Right cardiac atrium (tissue), 5 donors: ENCODE measurements at regions not wholly inside any gene's neighbourhood (a gene's known extent, or its start where the extent isn't known, plus 50 kb on each side); places are given as distances from the start of the nearest gene placed in this dataset.

Experiments
- ATAC-seq, 2 donors: fragments of 200-7000 bp; cut with Tn5 transposase; one replicate each; pipeline versions ENCODE4 v1.8.0 to v1.9.1; 2020; ENCODE audit warnings: moderate library complexity in 2 of 2, mild to moderate bottlenecking in 1 of 2
- DNase-seq, 3 donors: peaks; one replicate each; pipeline ENCODE4 v3.0.0-alpha.2; 2020
- H3K27ac ChIP-seq: one replicate; pipeline ENCODE4 v1.5.1; 2013; ENCODE audit warnings: mild to moderate bottlenecking, low read length, control low read depth, moderate library complexity
- H3K27me3 ChIP-seq: one replicate; pipeline ENCODE4 v1.6.1; 2013; ENCODE audit not compliant: control insufficient read depth, insufficient read depth
- H3K4me1 ChIP-seq: one replicate; pipeline ENCODE4 v1.6.1; 2013; ENCODE audit warnings: low read length; ENCODE audit not compliant: control insufficient read depth, insufficient read depth
- H3K4me3 ChIP-seq: one replicate; pipeline ENCODE4 v1.5.1; 2013; ENCODE audit warnings: low read length, control low read depth
- H3K9me3 ChIP-seq: one replicate; pipeline ENCODE4 v1.6.1; 2013; ENCODE audit warnings: low read length; ENCODE audit not compliant: control insufficient read depth
- WGBS: extraction: QIAGEN DNeasy Blood & Tissue Kit; methylation state at CpG from one replicate; pipeline ENCODE4 v1.1.7; 2013; 5-methylcytosine and 5-hydroxymethylcytosine counted together
- intact Hi-C, 4 donors: fragments of 100-400 bp; cut with DNase I; formaldehyde crosslinking; loops; one replicate each; pipeline versions ENCODE4 v1.11.0 to v1.14.0; 2022 to 2023
- donor health status: healthy with polysubstance abuse.
- donor health status: DM: no; HTN: yes; CAD: no.
- donor health status: DM: no; HTN: no; CAD: no.
- donor health status: DM: no; HTN: yes; CAD: no; lungs with severe emphysema.
- donor health status: DM: yes; HTN: yes; CAD: no.

DNA sequence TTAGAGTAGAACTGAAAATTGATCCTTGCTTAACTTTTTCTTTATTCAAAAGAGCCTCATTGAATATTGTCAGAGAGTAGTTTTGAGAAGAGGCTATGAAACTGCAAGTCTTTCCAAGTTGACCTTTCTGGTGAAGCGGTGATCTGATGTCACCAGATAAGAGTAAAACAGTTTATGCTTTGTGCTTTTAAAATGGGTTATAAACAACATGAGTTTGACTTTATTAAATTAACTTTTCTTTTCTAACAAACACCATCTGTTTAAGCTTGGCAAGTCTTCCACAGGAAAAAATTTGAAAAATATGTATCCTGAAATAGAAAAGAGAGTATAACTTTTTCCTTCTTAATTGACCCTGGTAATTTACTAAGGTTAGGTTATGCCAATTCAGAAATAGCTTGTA, 408.7 kb upstream of the NOVA1 start:
- Histone ChIP-seq H3K4me3 (no peak overlapping the region), H3K27me3 (no peaks in the 10 kb centered on the region), H3K27ac (no peak overlapping the region), H3K9me3 (no peaks in the 10 kb centered on the region), H3K4me1 (no peaks in the 10 kb centered on the region)
- ATAC-seq (no peak), DNase-seq (no peak)
- intact Hi-C loops = no loop called here
- WGBS = 59% methylated on average over 1 of the region's 1 CpG

DNA sequence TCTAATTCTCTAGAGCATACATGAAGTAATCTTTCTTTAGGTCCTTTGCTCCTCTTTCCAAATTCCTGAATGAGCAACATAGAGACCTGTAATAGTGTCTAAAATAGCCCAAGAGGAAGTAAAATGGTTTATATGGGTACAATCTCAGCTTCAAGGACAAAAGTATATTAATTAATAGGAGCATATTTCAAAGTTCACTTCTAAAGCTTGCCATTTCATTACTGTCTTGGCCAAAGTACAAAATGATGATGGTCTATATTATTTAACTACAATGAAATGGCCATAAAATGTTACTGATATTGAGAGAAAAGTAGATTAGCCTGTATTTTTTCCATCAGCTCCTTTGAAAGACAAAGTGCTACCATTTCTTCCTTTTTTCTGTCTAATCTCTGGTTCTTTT, 410.4 kb upstream of the NOVA1 start:
- DNase-seq (no peak), ATAC-seq (no peak)
- Histone ChIP-seq H3K9me3 (no peaks in the 10 kb centered on the region), H3K27ac (no peak overlapping the region), H3K4me1 (no peaks in the 10 kb centered on the region), H3K27me3 (no peaks in the 10 kb centered on the region), H3K4me3 (no peak overlapping the region)
- intact Hi-C loops = no loop called here

- H3K9me3 ChIP-seq = no peaks in the 10 kb centered on the region
- H3K4me3 ChIP-seq = no peak overlapping the region
- intact Hi-C loops = no loop called here
- H3K27ac ChIP-seq = no peak overlapping the region
- no peak for DNase-seq
- ATAC-seq = no peak
- WGBS = 78% methylated on average over 3 of the region's 3 CpGs
- no peaks in the 10 kb centered on the region for H3K27me3 ChIP-seq
- H3K4me1 ChIP-seq = no peaks in the 10 kb centered on the region
These were observed 414.8 kb upstream of the NOVA1 start for GRCh38 chr14:27012641-27013040.

DNA sequence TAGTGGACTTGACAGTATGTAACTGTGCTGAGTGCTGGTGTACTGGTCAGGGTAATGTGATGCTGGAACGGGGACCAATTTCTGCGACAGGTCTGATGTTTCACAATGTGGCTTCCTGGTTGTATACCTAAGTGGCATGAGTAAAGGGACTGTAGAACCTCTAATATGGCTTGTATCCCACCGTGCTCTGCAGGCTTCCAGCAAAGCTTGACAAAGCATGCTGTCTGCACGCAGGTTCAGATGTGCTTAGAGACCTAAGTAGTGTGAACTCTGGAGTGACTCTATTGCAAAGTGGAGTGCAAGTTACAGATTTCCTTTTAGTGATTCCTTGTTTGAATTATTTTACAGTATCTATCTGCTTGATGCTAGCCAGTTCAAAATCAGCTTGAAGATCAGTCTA, 415.8 kb upstream of the NOVA1 start:
- no peak for DNase-seq
- H3K27ac ChIP-seq = no peak overlapping the region
- ATAC-seq = no peak
- intact Hi-C loops = no loop called here
- no peak overlapping the region for H3K4me3 ChIP-seq
- H3K9me3 ChIP-seq = no peaks in the 10 kb centered on the region
- 82% methylated on average over 4 of the region's 4 CpGs for WGBS
- no peaks in the 10 kb centered on the region for H3K4me1 ChIP-seq
- no peaks in the 10 kb centered on the region for H3K27me3 ChIP-seq

GRCh38 chr14:27015065-27015464, 417.2 kb upstream of the NOVA1 start:
- no peak for ATAC-seq
- intact Hi-C loops = no loop called here
- 62% methylated on average over 1 of the region's 1 CpG for WGBS
- DNase-seq = no peak
- Histone ChIP-seq H3K27me3 (no peaks in the 10 kb centered on the region), H3K9me3 (no peaks in the 10 kb centered on the region), H3K4me3 (no peak overlapping the region), H3K4me1 (no peaks in the 10 kb centered on the region), H3K27ac (no peak overlapping the region)

DNA sequence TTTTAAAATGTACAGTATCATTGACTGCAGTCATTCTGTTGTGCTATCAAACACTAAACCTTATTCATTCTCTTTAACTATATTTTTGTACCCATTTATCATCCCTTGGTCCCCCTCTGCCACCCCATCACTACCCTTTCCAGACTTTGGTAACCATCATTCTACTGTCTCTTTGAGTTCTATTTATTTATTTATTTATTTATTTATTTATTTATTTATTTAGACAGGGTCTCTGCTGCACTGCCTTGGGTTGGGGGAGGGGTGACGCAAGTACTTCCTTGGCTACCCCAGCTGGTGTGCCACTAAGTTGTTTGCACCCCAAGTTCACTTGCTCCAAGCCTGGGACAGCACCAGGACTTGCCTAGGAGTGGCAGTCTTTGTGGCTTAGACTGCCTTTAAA, 427.8 kb upstream of the NOVA1 start:
- H3K27ac ChIP-seq = no peak overlapping the region
- no peak overlapping the region for H3K4me3 ChIP-seq
- no peaks in the 10 kb centered on the region for H3K27me3 ChIP-seq
- peak in 1 of 3 donors; percentile 7 for DNase-seq
- no peaks in the 10 kb centered on the region for H3K4me1 ChIP-seq
- H3K9me3 ChIP-seq = no peaks in the 10 kb centered on the region
- 95% methylated on average over 1 of the region's 1 CpG for WGBS
- no peak for ATAC-seq
- intact Hi-C loops = no loop called here

GRCh38 chr14:27026097-27026496, 428.3 kb upstream of the NOVA1 start:
- intact Hi-C loops = no loop called here
- ATAC-seq (no peak), DNase-seq (no peak)
- Histone ChIP-seq H3K27me3 (no peaks in the 10 kb centered on the region), H3K4me3 (no peak overlapping the region), H3K9me3 (no peaks in the 10 kb centered on the region), H3K27ac (no peak overlapping the region), H3K4me1 (no peaks in the 10 kb centered on the region)
- 63% methylated on average over 3 of the region's 3 CpGs for WGBS

GRCh38 chr14:27040552-27040951, 442.7 kb upstream of the NOVA1 start:
- H3K4me3 ChIP-seq = no peak overlapping the region
- ATAC-seq (no peak), DNase-seq (no peak)
- H3K27me3 ChIP-seq = no peaks in the 10 kb centered on the region
- H3K9me3 ChIP-seq = no peaks in the 10 kb centered on the region
- no peak overlapping the region for H3K27ac ChIP-seq
- no peaks in the 10 kb centered on the region for H3K4me1 ChIP-seq
- WGBS = 43% methylated on average over 2 of the region's 2 CpGs
- intact Hi-C loops = no loop called here

DNA sequence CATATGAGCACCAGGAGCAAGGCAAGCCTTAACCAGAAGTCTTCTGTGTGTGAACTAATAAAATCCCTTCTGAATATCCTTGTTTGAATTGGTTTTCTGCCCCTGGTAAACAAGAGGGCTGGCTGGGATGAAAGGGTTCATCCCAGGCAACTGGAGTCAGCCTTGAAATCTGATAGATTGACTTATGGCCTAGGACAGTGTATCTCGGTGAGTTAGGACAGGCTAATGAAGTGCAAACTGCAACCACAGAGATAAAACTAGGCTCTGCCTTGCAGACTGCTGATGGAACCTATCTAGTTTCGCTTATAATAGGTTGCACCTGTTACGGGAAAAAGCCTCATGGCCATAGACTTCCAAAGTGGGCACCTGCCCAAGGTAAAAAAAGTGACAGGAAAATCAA, 451.9 kb upstream of the NOVA1 start:
- H3K4me1 ChIP-seq = no peaks in the 10 kb centered on the region
- no peaks in the 10 kb centered on the region for H3K27me3 ChIP-seq
- no peak for ATAC-seq
- H3K27ac ChIP-seq = no peak overlapping the region
- intact Hi-C loops = no loop called here
- no peak overlapping the region for H3K4me3 ChIP-seq
- no peaks in the 10 kb centered on the region for H3K9me3 ChIP-seq
- no peak for DNase-seq
- WGBS = 64% methylated on average over 3 of the region's 3 CpGs

GRCh38 chr14:27050208-27050607, 452.4 kb upstream of the NOVA1 start:
- ATAC-seq (no peak), DNase-seq (no peak)
- Histone ChIP-seq H3K27ac (no peak overlapping the region), H3K4me3 (no peak overlapping the region), H3K9me3 (no peaks in the 10 kb centered on the region), H3K4me1 (no peaks in the 10 kb centered on the region), H3K27me3 (no peaks in the 10 kb centered on the region)
- intact Hi-C loops = no loop called here

DNA sequence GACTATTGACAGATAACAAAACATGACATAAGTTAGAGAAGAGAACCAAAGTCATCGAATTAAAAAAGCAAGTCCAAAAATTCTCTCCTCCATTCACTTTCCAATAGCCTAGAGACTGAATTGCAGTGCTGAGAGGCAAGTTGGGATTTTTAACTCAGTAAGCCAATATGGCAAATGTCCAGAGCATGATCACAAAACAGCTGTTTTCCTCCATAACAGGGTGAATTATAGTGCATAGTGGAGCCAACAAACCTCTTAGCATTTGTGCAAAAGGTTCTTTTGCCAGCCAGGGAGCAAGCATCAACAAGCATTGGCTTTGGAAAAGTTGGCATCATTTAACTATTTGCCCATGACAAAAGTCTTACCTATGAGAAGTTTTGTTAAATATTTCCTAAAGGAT, 458.8 kb upstream of the NOVA1 start:
- Histone ChIP-seq H3K4me3 (no peak overlapping the region), H3K27me3 (no peaks in the 10 kb centered on the region), H3K9me3 (no peaks in the 10 kb centered on the region), H3K27ac (no peak overlapping the region), H3K4me1 (no peaks in the 10 kb centered on the region)
- WGBS = 54% methylated on average over 1 of the region's 1 CpG
- DNase-seq (no peak), ATAC-seq (no peak)
- intact Hi-C loops = no loop called here

DNA sequence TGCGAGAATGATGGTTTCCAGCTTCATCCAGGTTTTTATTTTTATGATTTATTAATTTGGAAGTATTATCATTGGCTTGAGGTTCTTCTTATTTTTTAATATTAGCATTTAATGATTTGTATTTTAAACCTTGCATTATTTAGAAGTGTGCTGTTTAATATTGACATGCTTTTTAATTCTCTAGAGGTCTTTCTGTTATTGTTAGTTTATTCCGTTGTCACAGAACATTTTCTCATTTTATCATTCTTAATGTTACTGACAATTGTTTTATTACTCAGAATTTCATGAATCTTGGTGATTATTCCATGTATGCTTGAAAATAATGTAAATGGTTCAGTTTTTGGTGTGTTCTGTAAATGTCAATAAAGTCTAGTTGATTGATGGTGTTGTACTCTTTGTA, 463.5 kb upstream of the NOVA1 start:
- ATAC-seq = no peak
- no peaks in the 10 kb centered on the region for H3K27me3 ChIP-seq
- H3K4me3 ChIP-seq = no peak overlapping the region
- 77% methylated on average over 2 of the region's 2 CpGs for WGBS
- DNase-seq = no peak
- intact Hi-C loops = no loop called here
- H3K9me3 ChIP-seq = no peaks in the 10 kb centered on the region
- no peak overlapping the region for H3K27ac ChIP-seq
- H3K4me1 ChIP-seq = no peaks in the 10 kb centered on the region
